ENCODE measurements at regions not wholly inside any gene's neighbourhood (a gene's known extent, or its start where the extent isn't known, plus 50 kb on each side); places are given as distances from the start of the nearest gene placed in this dataset.

- TF ChIP-seq, protein P1, sequence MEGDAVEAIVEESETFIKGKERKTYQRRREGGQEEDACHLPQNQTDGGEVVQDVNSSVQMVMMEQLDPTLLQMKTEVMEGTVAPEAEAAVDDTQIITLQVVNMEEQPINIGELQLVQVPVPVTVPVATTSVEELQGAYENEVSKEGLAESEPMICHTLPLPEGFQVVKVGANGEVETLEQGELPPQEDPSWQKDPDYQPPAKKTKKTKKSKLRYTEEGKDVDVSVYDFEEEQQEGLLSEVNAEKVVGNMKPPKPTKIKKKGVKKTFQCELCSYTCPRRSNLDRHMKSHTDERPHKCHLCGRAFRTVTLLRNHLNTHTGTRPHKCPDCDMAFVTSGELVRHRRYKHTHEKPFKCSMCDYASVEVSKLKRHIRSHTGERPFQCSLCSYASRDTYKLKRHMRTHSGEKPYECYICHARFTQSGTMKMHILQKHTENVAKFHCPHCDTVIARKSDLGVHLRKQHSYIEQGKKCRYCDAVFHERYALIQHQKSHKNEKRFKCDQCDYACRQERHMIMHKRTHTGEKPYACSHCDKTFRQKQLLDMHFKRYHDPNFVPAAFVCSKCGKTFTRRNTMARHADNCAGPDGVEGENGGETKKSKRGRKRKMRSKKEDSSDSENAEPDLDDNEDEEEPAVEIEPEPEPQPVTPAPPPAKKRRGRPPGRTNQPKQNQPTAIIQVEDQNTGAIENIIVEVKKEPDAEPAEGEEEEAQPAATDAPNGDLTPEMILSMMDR (optimal IDR thresholded peaks at IDR 0.05 in 1 of 3, IDR thresholded peaks at IDR 0.05 in 1 of 3, conservative IDR thresholded peaks at IDR 0.05 in 1 of 3; ENCODE audit: extremely low read depth in 1 of 3, insufficient read depth in 2 of 3, low read length in 3 of 3): no peak
- no peak for TF ChIP-seq EZH2 (IDR thresholded peaks at IDR 0.05; ENCODE audit: low read length)
Measured at GRCh38 chr2:105675841-105676240, 68.9 kb upstream of the NCK2 start.

Data from keratinocyte (primary cell).